GM19351 (cell line): ENCODE measurements at regions not wholly inside any gene's neighbourhood (a gene's known extent, or its start where the extent isn't known, plus 50 kb on each side); places are given as distances from the start of the nearest gene placed in this dataset.
"Not testable (repeated sequence)": the region's sequence is repeated elsewhere in the genome, so short reads cannot be mapped to it uniquely, and the experiment has no call there.

Experiments used
- ATAC-seq: cut with Tn5 transposase; IDR thresholded peaks from one replicate; pipeline ENCODE4 v1.9.1; 2021; ENCODE audit warnings: mild to moderate bottlenecking, moderate library complexity; ENCODE audit not compliant: unreplicated experiment

DNA sequence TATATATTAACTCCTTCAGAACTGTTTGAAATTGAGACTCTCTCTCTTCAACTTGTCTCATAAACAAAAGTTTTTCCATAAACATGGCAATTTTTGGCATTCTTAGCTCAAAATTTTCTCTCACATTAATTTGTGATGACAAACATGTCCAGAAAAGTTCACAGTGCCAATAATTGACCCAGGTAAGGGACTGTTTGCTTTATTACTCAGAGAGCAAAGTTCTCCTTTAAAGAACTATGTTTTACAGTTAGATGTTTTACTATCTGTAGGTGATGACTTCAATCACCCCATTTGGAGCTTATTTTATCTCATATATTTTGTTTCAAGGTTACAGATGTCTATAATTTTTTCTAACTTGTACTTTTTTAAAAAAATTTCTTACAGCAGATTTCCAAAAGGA lies 855.6 kb downstream of the SLC16A7 start:
- no peak for ATAC-seq

DNA sequence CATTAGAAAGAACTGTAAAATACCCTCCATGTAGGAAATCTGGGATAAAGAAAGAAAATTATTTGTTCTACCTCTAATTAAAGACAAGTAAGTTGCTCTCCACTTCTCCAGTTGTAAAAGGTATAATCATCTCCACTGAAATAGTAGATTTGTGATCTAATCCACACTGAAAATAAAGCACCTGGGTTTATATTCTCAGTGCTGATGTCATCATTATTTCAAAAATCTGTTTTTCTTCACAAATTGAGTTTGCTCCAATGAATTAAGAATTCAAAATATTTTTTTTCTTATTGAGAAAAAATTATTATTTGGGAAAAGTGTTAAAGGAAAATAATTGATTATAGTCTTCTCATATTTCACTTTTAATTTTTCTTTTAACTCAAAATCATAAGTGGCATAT lies 869.2 kb downstream of the SLC16A7 start:
- no peak for ATAC-seq

DNA sequence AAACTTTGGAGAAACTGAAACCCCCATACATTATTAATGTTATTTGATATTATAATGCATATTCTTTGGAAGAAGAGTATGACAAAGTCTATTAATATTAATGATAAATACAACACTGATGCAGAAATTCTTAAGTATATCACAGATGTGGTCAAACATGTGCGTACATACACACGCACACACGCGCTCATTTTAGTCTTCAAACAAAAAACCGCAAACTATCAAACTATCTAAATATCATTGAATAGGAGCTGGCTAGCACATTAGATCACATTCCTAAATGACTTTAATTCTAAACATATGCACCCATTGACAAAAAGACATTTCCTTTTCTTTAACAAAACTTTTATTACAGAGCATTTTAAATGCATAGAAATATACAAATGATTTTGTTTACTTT lies 872.7 kb downstream of the SLC16A7 start:
- ATAC-seq: no peak

DNA sequence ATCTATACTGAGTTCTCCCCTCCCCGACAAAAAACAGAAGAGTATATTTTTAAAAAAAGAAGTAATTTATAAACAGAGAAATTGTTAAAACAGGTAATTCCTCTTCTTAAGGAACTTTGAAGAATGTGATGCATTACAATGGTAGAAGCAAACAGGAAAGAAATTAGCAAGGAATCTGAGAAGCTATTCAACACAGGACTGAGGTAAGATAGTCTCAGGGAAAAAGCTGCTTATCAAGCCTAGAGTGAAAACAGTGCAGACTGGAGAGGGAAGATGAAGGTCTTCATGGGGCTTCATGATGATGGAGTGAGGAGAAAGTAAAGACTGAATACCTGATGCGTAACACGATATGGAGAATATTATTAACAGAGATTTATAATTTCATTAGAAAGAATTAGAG lies 880.0 kb downstream of the SLC16A7 start:
- no peak for ATAC-seq

DNA sequence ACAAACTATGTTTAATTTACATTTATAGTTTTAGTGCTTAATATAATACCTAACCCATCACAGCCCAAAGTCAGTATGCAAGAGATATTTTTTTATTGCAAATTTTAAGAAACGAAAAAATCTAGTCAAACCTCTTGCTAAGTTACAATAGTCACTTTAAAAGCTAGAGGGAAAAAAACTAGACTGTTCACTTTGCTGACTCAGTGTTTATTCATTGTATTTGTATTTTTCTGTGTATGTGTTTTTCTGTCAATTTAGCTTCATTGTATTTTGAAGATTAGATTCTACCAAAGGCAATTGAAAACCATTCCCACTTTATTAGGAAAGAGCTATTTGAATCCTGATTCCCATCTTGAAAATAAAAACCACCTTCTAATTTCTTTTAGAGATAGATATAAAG lies 891.5 kb downstream of the SLC16A7 start:
- ATAC-seq: no peak

DNA sequence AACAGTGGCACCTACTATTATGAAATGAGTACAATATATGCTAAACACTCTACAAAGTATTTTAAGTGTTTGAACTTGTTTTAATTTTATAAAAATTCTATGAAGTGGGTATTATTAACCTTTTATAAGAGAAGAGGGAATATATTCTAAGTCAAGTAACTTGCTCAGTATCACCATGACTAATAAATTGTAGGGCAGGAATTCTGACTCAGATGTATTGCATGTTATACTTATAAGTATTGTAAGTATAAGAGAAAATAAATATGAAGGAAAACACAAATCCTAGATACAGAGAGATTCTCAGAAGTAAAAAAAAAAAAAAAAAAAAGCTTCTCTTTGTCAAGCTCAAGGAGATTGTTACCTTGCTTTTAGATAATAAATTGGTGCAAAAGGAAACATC lies 893.2 kb downstream of the SLC16A7 start:
- no peak for ATAC-seq

DNA sequence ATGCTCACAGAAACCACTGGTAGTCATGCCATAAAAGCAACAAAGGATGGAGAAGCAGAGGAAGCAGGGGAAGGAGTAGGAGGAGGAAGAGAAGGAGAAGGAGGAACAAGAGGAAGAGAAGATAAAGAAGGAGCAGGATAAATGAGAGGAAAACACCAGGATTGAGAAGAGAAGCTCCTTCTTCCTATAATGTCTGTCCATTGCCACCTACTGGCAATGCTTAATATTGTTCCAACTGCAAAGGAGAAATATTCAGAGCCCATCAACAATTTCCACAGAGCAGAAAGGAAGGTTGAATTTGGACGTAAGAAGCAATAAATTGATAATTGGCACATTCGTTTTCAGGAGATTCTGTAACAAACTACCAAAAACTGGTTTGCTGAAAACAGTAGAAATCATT lies 898.4 kb downstream of the SLC16A7 start:
- ATAC-seq: no peak

DNA sequence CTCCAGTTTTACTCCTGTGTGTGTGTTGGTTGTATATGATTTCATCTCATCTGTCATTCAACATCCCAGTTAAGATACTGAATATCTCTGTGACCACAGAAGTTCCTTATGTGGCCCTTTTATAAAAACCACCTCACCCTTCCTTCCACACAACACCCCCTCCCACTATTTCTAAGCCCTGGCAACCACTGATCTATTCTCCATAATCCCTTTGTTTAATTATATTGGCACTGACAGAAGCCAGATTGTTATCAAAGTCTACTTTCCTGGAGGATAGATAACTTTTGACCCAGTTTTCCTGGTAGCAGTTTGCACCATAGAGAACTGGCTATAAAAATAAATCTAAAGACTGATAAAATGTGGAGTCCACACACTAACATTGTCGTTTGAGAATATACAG lies 902.8 kb downstream of the SLC16A7 start:
- ATAC-seq: no peak

DNA sequence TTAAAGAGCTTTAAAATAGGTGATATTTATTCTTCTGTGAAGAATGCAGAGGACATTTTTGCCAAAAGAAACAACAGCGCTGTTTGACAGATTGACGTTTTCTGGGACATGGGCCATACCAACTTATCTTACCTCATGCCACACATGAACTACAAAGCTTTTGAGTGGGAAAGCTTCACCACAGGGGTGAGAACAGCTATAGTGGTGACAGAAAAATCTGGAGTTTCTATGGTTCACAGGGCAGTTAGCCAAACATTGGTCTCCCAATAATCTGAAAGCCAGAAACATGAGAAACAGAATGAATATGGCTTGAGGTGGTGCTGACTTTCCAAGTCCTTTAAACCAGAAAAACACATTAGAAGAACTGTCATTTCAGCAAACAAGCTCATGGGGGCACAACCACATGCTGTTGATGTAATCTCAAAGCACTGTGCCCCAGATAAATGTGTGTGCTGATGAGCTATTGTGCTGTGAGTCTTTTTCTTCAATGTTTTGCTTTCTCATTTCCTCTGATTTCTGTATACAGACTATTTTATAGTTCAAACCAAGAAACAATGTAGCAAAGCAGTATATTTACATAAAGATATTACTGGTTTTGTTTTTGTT lies 905.4 kb downstream of the SLC16A7 start:
- no peak for ATAC-seq

DNA sequence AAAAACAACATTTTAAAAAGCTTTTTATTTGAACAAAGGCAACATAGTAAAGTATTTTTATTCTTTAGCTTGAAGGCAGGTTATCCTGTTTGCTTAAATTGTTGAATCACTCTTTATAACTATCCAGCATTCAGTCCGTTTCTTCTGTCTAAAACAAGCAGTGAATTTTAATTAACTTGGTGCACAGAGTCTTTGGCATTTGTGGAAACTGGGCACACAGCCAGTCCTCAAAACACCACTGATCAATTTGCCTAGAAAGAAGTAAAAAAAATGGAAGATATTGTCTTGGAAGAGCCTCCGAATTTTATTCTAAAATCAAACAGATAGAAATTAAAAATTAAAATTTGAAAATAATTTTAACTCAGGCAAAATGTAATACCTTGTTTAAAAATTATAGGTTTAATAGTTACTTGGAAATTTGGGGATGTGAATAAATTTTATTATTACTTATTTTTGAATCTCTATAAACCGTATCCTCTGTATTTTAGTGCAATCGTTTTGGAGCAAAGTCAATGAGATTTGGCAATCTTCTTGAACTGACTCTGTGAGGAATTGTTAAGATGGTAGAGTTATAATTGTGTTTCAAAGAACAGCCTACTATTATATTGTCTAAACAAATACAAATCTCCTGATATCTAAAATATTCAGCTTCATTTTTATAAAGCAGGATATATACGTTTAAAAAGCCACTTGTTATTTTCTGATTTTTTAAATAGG lies 927.0 kb downstream of the SLC16A7 start:
- ATAC-seq: no peak

DNA sequence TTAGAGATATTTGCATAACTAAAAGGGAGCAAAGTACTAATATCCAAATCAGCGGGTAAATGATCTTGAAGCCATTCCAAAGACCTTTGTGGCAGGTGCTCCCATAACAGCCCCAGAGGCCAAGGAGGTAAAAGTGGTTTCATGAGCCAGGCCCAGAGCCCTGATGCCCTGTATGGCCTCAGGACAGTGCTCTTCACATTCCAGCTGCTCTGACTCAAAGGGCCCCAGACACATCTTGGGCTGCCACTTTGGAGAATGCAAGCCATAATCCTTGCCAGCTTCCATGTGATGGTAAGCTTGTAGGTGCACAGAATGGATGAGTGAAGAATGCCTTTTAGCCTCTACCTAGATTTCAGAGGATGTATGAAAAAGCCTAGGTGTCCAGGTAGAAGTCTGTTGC lies 933.4 kb downstream of the SLC16A7 start:
- no peak for ATAC-seq

DNA sequence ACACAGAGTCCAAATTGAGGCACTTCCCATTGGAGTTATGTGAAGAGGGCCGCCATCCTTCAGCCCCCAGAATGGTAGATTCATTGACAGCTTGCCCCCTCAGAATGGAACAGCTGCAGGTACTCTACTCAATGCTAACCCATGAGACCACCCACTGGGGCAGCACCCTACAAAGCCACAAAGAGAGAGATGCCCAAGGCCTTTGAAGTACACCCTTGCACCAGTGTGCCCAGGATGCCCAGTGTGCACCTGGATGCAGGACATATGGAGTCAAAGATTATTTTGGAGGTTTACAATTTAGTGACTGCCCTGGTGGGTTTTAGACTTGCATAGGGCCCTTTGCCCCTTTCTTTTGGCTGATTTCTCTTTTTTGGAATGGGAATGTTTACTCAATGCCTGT lies 933.9 kb downstream of the SLC16A7 start:
- no peak for ATAC-seq

DNA sequence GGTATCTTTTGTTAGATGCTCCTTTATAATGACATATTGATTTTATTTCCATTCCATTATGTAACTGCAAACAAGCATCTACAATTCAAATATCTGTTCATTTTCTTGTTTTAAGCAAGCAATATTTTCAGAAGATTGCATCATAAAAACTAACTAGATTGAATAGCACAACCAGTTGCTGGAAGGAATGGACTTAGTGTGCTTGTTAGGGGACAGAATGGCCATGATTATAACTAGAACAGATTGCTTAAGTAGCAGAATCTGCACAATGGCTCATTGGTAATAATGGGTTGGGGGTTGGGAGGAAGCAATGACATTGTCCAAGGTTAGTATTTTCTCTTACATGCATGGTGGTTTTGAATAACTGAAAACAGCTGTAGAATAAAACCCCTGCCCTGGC lies 939.5 kb downstream of the SLC16A7 start:
- no peak for ATAC-seq

DNA sequence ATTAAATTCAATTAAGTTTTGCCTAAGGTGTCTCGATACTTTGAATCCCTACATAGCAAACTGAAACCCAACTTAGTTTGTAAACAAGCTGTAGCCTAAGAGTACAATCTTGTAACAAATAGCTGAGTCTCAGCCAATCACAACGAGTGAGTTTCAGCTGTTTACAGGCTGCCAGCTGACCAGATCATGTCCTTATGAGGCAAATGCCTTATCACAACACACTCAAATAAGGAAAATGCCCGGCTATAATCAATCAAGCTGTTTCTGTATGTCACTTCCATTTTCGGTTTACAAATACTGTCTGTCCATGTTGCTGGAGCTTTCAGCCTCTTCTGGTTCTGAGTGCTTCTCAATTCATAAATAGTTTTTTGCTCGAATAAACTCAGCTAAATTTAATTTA lies 943.8 kb downstream of the SLC16A7 start:
- no peak for ATAC-seq

DNA sequence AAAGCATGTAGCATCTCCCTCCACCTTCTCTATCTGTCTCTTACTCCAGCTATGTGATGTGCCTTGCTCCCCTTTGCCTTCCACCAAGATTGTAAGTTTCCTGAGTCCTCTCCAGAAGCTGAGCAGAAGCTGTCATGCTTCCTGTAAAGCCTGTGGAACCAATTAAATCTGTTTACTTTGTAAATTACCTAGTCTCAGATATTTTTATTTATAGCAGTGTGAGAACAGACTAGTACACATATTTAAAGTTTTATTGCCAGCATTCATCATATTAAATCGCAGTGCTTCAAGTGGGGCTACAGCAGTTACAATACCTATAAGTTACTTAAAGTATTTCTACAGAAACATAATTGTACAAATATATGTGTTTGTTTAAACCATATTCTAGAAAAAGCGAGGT lies 973.1 kb downstream of the SLC16A7 start:
- ATAC-seq: no peak

DNA sequence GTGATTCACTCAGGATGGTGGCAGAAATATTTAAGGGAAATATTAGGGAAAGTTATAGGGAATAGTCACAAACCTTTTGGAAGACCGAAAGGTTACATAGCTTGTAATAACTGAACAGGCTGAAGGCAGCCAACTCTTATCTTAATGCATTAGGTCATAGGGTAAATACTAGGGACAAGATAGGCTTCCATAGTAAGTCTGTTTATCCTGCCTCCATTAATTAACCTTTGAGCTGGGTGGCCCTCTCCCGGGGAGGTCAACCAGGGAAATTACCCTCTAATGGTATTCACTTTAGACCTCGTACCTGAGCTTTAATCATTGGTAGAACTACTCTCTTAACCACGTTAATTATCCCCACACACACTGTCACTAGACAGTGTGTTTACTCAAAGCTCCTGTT lies 981.8 kb downstream of the SLC16A7 start:
- ATAC-seq: no peak

DNA sequence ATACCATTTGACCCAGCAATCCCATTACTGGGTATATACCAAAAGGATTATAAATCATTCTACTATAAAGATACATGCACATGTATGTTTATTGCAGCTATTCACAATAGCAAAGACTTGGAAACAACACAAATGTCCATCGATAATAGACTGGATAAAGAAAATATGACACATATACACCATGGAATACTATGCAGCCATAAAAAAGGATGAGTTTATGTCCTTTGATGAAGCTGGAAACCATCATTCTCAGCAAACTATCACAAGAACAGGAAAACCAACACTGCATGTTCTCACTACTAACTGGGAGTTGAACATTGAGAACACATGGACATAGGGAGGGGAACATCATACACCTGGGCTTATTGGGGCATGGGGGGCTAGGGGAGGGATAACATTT lies 991.8 kb downstream of the SLC16A7 start:
- not testable (repeated sequence) for ATAC-seq

DNA sequence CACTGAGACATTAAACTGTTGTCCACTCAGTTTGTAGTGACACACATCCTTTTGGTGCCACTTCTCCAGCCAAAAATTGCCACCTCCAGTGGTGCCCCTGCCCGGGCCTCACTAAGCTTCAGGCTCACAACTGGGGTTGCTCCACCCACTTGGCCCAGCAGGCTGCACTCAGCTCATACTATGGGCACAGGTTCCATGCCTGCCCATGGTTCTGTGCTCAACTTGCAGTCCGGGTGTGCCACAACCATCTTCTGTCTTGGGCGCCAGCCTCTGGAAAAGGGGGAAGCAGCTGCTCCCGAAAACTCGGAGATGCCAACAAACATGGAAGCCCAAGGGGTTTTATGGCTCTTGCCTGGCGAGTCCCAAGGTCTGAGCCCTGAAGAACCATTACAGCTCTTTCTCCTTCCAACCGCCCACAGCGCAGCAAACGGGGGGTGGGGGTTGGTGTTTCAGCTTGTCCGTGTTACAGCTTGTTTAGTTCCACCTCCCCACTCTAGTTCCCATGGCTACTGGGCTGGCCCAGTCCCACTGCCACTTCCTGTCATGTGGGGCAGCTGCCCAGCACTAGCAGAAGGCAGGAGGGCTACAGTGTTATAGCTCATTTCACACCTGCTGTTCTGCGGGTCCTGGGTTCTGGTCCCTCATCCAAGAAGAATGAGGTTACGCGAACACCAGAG lies 998.3 kb downstream of the SLC16A7 start:
- ATAC-seq: no peak

DNA sequence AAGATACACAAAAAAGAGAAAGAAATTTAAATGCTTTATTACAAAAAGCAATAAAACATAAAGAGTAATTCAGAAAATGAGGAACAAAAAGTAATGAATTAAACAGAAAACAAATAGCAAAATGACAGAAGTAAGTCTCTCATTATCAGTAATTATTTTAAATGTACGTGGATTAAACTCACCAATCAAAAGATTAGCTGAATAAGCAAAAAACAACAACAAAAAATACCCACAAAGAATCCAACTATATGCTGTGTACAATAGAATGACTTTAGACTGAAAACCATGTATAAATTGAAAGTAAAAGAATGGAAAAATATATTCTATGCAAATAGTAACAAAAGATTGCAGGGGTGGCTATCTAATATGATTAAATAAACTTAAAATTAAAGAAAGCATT lies 1006.8 kb downstream of the SLC16A7 start:
- no peak for ATAC-seq

DNA sequence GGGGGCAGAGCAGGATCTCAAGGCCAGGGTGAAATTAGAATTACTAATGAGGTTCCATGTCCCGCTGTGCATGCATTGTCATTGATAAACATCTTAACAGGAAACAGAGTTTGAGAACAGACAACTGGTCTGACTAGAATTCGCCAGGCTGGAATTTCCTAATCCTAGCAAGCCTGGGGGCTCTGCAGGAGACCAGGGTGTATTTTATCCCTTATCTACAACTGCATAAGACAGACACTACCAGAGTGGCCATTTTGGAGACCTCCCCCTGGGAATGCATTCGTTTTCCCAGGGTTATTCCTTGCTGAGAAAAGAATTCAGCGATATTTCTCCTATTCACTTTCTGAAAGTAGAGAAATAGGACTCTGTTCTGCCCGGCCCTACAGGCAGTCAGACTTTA lies 1007.6 kb downstream of the SLC16A7 start:
- not testable (repeated sequence) for ATAC-seq

DNA sequence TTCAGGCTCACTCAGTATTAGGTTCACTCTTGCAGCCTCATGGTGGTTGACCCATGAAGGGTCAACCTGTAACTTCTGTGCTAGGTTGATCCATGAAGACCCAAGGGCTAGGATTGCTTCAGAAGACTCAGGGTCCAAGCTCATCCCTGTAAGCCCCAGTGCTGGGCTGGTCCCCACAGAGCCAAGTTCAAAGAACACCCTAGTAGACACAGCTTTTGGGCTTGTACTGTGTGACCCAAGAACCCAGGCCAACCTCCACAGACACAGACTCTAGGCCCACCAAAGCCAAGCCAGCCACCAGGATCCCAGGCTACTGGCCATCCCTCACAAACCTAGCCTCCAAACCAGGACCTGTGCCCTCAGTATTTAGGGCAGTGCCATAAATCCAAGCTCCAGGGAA lies 1020.6 kb downstream of the SLC16A7 start:
- no peak for ATAC-seq

DNA sequence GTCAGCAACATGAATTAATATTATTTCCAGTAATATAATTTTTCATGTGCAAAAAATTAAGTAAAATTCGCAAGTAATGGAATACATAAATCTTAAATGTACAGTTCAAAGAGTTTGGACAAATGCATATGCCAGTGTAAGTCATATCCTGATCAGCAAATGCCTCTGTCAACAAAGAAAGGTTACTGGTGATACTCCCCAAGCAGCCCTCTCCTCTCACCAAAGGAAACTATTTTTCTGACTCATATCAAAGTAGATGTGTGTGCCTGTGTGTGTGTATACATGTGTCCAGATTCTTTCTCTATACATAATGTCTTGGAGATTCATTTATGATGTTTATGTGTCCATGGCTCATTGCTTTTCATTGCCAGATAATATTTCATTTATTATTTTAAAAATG lies 1035.0 kb downstream of the SLC16A7 start:
- no peak for ATAC-seq
